SK-N-MC (cell line): ENCODE measurements at regions not wholly inside any gene's neighbourhood (a gene's known extent, or its start where the extent isn't known, plus 50 kb on each side); places are given as distances from the start of the nearest gene placed in this dataset.

Experiments used
- EZH2 ChIP-seq: fragments of 200-600 bp; sonication (generic); IDR thresholded peaks from one replicate; pipeline ENCODE4 v1.6.1; 2017; ENCODE audit warnings: antibody characterized with exemption
- FOXP2 ChIP-seq: optimal IDR thresholded peaks from 2 replicates; pipeline ENCODE3; 2011; ENCODE audit warnings: mild to moderate bottlenecking, moderate library complexity; ENCODE audit not compliant: insufficient read depth; ENCODE audit errors: extremely low read length, control extremely low read depth
- POLR2AphosphoS5 ChIP-seq: IDR thresholded peaks from 2 replicates; pipeline ENCODE4 v1.6.1; 2012; ENCODE audit warnings: mild to moderate bottlenecking, low read depth, low read length, borderline replicate concordance

DNA sequence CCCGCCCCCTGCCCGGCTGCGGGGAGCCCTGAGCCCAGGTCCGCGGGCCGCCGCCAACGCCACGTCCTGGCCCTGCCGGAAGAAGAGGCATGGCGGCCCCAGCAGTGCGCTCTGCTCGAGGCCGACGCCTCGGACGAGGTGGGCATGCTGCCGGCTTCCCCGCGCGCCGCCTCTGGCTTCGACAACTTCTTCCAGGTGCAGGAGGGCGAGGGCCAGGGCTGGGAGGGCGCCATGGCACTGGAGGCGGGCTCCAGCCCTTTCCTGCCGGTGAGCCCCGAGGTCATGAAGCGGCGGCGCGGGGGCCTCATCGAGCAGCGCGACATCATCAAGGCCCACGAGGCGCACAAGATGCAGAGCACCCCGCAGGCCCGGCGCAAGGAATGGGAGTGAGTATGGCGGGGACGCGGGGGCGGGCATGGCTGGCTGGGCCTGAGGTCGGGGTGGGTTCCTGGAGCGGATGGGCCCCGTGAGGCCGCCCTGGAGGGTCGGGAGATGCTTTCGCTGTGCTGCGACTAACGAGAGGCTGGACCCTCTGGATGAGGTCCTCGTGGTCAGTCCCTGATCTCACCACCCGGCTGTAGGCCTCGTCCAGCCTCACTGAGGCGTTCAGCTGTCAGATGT is 70.0 kb upstream of the CACNA1E start:
- TF ChIP-seq POLR2AphosphoS5 (no peak), EZH2 (no peak), FOXP2 (no peak)
